WTC11 (cell line): ENCODE measurements at regions not wholly inside any gene's neighbourhood (a gene's known extent, or its start where the extent isn't known, plus 50 kb on each side); places are given as distances from the start of the nearest gene placed in this dataset.

Experiments
- ATAC-seq: fragments of 200-7000 bp; cut with Tn5 transposase; 2 replicates; pipeline ENCODE4 v1.10.0; 2021; ENCODE audit warnings: mild to moderate bottlenecking, moderate library complexity
- CTCF ChIA-PET: fragments of 300-600 bp; sonication (Branson Sonifier 250); formaldehyde crosslinking; loops from one replicate; lab custom pipeline; 2021; ENCODE audit warnings: antibody characterized with exemption; lab: Charles Lee
- POLR2A ChIA-PET: fragments of 350-600 bp; sonication (Branson Sonifier 250); formaldehyde crosslinking; loops from one replicate; lab custom pipeline; 2021; ENCODE audit warnings: antibody characterized with exemption; lab: Charles Lee
- DNase-seq: peaks from one replicate; pipeline ENCODE4 v3.0.0; 2021; ENCODE audit warnings: low spot score
- H3K27ac Mint-ChIP-seq: 2 replicates; pipeline ENCODE4 v1.8.0; 2021; ENCODE audit warnings: mixed read lengths
- H3K27me3 Mint-ChIP-seq: 2 replicates; pipeline ENCODE4 v1.8.0; 2021; ENCODE audit warnings: low read depth, mild to moderate bottlenecking, moderate library complexity, mixed read lengths
- H3K36me3 Mint-ChIP-seq: 2 replicates; pipeline ENCODE4 v1.8.0; 2021; ENCODE audit warnings: mixed read lengths
- H3K4me1 Mint-ChIP-seq: 2 replicates; pipeline ENCODE4 v1.8.0; 2022; ENCODE audit warnings: mixed read lengths
- H3K4me3 Mint-ChIP-seq: 2 replicates; pipeline ENCODE4 v1.8.0; 2021; ENCODE audit warnings: mild to moderate bottlenecking, moderate library complexity, mixed read lengths
- H3K9me3 Mint-ChIP-seq: 2 replicates; pipeline ENCODE4 v1.8.0; 2021; ENCODE audit warnings: mixed read lengths
- ATF1 ChIP-seq: sonication (generic); formaldehyde crosslinking; IDR thresholded peaks from 2 replicates; pipeline ENCODE4 v1.8.1; 2023; ENCODE audit warnings: mild to moderate bottlenecking, moderate library complexity, missing genetic modification reagents
- ATF6 ChIP-seq: sonication (generic); formaldehyde crosslinking; IDR thresholded peaks from 2 replicates; pipeline ENCODE4 v1.8.1; 2023; ENCODE audit warnings: mild to moderate bottlenecking, missing genetic modification reagents
- CREB1 ChIP-seq: sonication (generic); formaldehyde crosslinking; IDR thresholded peaks from 2 replicates; pipeline ENCODE4 v1.8.0; 2023; ENCODE audit warnings: mild to moderate bottlenecking, missing genetic modification reagents
- CTCF ChIP-seq: fragments of 200-600 bp; IDR thresholded peaks from 2 replicates; pipeline ENCODE4 v1.8.0; 2022; ENCODE audit warnings: antibody characterized with exemption
- FOXP1 ChIP-seq: sonication (generic); formaldehyde crosslinking; IDR thresholded peaks from 2 replicates; pipeline ENCODE4 v1.8.0; 2022; ENCODE audit warnings: missing genetic modification reagents, mild to moderate bottlenecking, moderate library complexity, borderline replicate concordance
- IRF2 ChIP-seq: sonication (generic); formaldehyde crosslinking; IDR thresholded peaks from 2 replicates; pipeline ENCODE4 v1.8.0; 2022; ENCODE audit warnings: low read depth, missing genetic modification reagents, borderline replicate concordance
- MXD4 ChIP-seq: fragments of 250-450 bp; sonication (Bioruptor Pico); IDR thresholded peaks from 2 replicates; pipeline ENCODE4 v1.8.0; 2021; ENCODE audit warnings: mild to moderate bottlenecking, moderate library complexity, borderline replicate concordance
- NFATC4 ChIP-seq: fragments of 250-450 bp; sonication (Bioruptor Pico); IDR thresholded peaks from 2 replicates; pipeline ENCODE4 v1.9.0; 2021; ENCODE audit warnings: mild to moderate bottlenecking
- NFYB ChIP-seq: sonication (generic); formaldehyde crosslinking; conservative IDR thresholded peaks from 2 replicates; pipeline ENCODE4 v1.8.0; 2022; ENCODE audit warnings: low read depth, missing genetic modification reagents
- NR1H2 ChIP-seq: sonication (generic); formaldehyde crosslinking; IDR thresholded peaks from 2 replicates; pipeline ENCODE4 v1.9.0; 2021; ENCODE audit warnings: mild to moderate bottlenecking, moderate library complexity, missing genetic modification reagents
- NR2C2 ChIP-seq: sonication (generic); formaldehyde crosslinking; IDR thresholded peaks from 2 replicates; pipeline ENCODE4 v1.8.0; 2022; ENCODE audit warnings: mild to moderate bottlenecking, missing genetic modification reagents
- NR3C1 ChIP-seq: sonication (generic); formaldehyde crosslinking; conservative IDR thresholded peaks from 2 replicates; pipeline ENCODE4 v1.8.1; 2023; ENCODE audit warnings: low read depth, mild to moderate bottlenecking, missing genetic modification reagents
- PREB ChIP-seq: sonication (generic); formaldehyde crosslinking; IDR thresholded peaks from 2 replicates; pipeline ENCODE4 v1.8.1; 2022; ENCODE audit warnings: mild to moderate bottlenecking, missing genetic modification reagents, moderate library complexity, borderline replicate concordance
- SMAD4 ChIP-seq: sonication (generic); formaldehyde crosslinking; IDR thresholded peaks from 2 replicates; pipeline ENCODE4 v1.8.0; 2022; ENCODE audit warnings: mild to moderate bottlenecking, missing genetic modification reagents
- STAT6 ChIP-seq: sonication (generic); formaldehyde crosslinking; conservative IDR thresholded peaks from 2 replicates; pipeline ENCODE4 v1.8.1; 2023; ENCODE audit warnings: mild to moderate bottlenecking, low read depth, missing genetic modification reagents, moderate library complexity
- TCF7 ChIP-seq: sonication (generic); formaldehyde crosslinking; IDR thresholded peaks from 2 replicates; pipeline ENCODE4 v1.8.0; 2022; ENCODE audit warnings: mild to moderate bottlenecking, low read depth, missing genetic modification reagents, moderate library complexity
- USF1 ChIP-seq: sonication (generic); formaldehyde crosslinking; IDR thresholded peaks from 2 replicates; pipeline ENCODE4 v1.8.0; 2022; ENCODE audit warnings: mild to moderate bottlenecking, missing genetic modification reagents
- USF2 ChIP-seq: sonication (generic); formaldehyde crosslinking; IDR thresholded peaks from 2 replicates; pipeline ENCODE4 v1.8.1; 2023; ENCODE audit warnings: mild to moderate bottlenecking, missing genetic modification reagents, moderate library complexity
- ZNF138 ChIP-seq: sonication (generic); formaldehyde crosslinking; conservative IDR thresholded peaks from 2 replicates; pipeline ENCODE4 v1.8.1; 2022; ENCODE audit warnings: mild to moderate bottlenecking, moderate library complexity, missing genetic modification reagents
- ZNF396 ChIP-seq: fragments of 250-450 bp; sonication (Bioruptor Pico); IDR thresholded peaks from 2 replicates; pipeline ENCODE4 v1.8.0; 2021; ENCODE audit warnings: mild to moderate bottlenecking, moderate library complexity, borderline replicate concordance
- ZNF512 ChIP-seq: sonication (generic); formaldehyde crosslinking; IDR thresholded peaks from 2 replicates; pipeline ENCODE4 v1.8.1; 2022; ENCODE audit warnings: missing genetic modification reagents, borderline replicate concordance
- ZSCAN18 ChIP-seq: fragments of 250-450 bp; sonication (Bioruptor Pico); IDR thresholded peaks from 2 replicates; pipeline ENCODE4 v2.1.2; 2022; ENCODE audit warnings: mild to moderate bottlenecking, moderate library complexity

GRCh38 chr2:217047631-217048030 lies 187.8 kb upstream of the TNP1 start:
- no peaks in the 10 kb centered on the region for H3K27me3 Mint-ChIP-seq
- H3K27ac Mint-ChIP-seq, result no peak overlapping the region
- CTCF ChIA-PET, result interaction anchor here (0.5 to 1.7 kb wide), 2 partner anchors 119 to 584 kb away, joined by 4 read pairs; no protein-coding TSS in a partner anchor

GRCh38 chr2:217047209-217047608 lies 187.3 kb upstream of the TNP1 start:
- DNase-seq (no peak), ATAC-seq (no peak)
- H3K27me3 Mint-ChIP-seq, result no peaks in the 10 kb centered on the region
- H3K36me3 Mint-ChIP-seq, result no peaks in the 10 kb centered on the region
- no peaks in the 10 kb centered on the region for H3K9me3 Mint-ChIP-seq
- no peak overlapping the region for H3K27ac Mint-ChIP-seq
- H3K4me3 Mint-ChIP-seq, result no peak overlapping the region
- CTCF ChIA-PET, result interaction anchor here (0.5 to 1.7 kb wide), 2 partner anchors 119 to 585 kb away, joined by 4 read pairs; no protein-coding TSS in a partner anchor
- POLR2A ChIA-PET, result no interaction called here
- peaks cover 13% of the 10 kb centered on the region for H3K4me1 Mint-ChIP-seq
- TF ChIP-seq ZNF512 (CRISPR knock-in tag) (no peak), USF2 (CRISPR knock-in tag) (no peak), NR2C2 (CRISPR knock-in tag) (no peak), SMAD4 (CRISPR knock-in tag) (no peak), CTCF (no peak), STAT6 (CRISPR knock-in tag) (no peak), PREB (CRISPR knock-in tag) (no peak), MXD4 (CRISPR knock-in tag) (no peak), ATF1 (CRISPR knock-in tag) (no peak), USF1 (CRISPR knock-in tag) (no peak), NFYB (no peak), ZNF396 (no peak), ZNF138 (CRISPR knock-in tag) (no peak), NR1H2 (CRISPR knock-in tag) (no peak), CREB1 (CRISPR knock-in tag) (no peak), NR3C1 (no peak), FOXP1 (CRISPR knock-in tag) (no peak), ZSCAN18 (CRISPR knock-in tag) (no peak)

More at GRCh38 chr2:217047631-217048030, 187.8 kb upstream of the TNP1 start:
- no peaks in the 10 kb centered on the region for H3K9me3 Mint-ChIP-seq
- H3K36me3 Mint-ChIP-seq, result no peaks in the 10 kb centered on the region
- ATAC-seq (no peak), DNase-seq (no peak)
- TF ChIP-seq ATF6, result no peak
- TF ChIP-seq NFATC4 (CRISPR knock-in tag), result no peak
- no peak for TF ChIP-seq TCF7 (CRISPR knock-in tag)
- TF ChIP-seq IRF2 (CRISPR knock-in tag), result no peak
- POLR2A ChIA-PET, result no interaction called here
- H3K4me3 Mint-ChIP-seq, result no peak overlapping the region
- H3K4me1 Mint-ChIP-seq, result peaks cover 13% of the 10 kb centered on the region
